K562 (cell line): ENCODE measurements at regions not wholly inside any gene's neighbourhood (a gene's known extent, or its start where the extent isn't known, plus 50 kb on each side); places are given as distances from the start of the nearest gene placed in this dataset.

Experiments used
- ATAC-seq: fragments of 200-7000 bp; cut with Tn5 transposase; 3 replicates; pipeline ENCODE4 v1.9.1; 2020; ENCODE audit warnings: moderate library complexity
- BruUV-seq: library from RNA; stranded (reverse); fragments of 400-500 nt; replicated peaks from 2 replicates; lab custom pipeline; 2021; lab: Mats Ljungman, UMichigan
- CTCF ChIA-PET: fragments of 300-600 bp; formaldehyde crosslinking; extraction: SDS; loops from one replicate; lab custom pipeline; 2021; ENCODE audit warnings: low intra/inter-chr PET ratio; lab: Yijun Ruan, JAX
- POLR2A ChIA-PET: fragments of 300-600, 350-650 bp; sonication (Branson Sonifier 250); formaldehyde crosslinking; extraction: SDS; loops from one replicate; lab custom pipeline; 2021; ENCODE audit warnings: antibody characterized with exemption, inconsistent platforms; lab: Yijun Ruan, JAX
- DNase-seq, 4 experiments: peaks; one replicate each; pipeline versions ENCODE4 v3.0.0 to v3.0.0-alpha.2; 2011 to 2018; ENCODE audit warnings: low spot score in 3 of 4, mixed read lengths in 3 of 4; ENCODE audit errors: extremely low read depth in 1 of 4
- FAIRE-seq: peaks from 2 replicates; lab custom pipeline; 2011; peaks lifted over from hg19 to GRCh38; lab: Jason Lieb, UNC
- H2AFZ ChIP-seq: 2 replicates; pipeline ENCODE4 v1.6.0; 2011; ENCODE audit warnings: low read depth, low read length, control low read depth, inconsistent platforms
- H3K27ac ChIP-seq: fragments of 200-600 bp; 3 replicates; pipeline ENCODE4 v1.8.0; 2011; ENCODE audit warnings: low read depth, mild to moderate bottlenecking, control low read depth, inconsistent platforms, low read length, moderate library complexity, mixed read lengths; ENCODE audit errors: extremely low read depth
- H3K27me3 ChIP-seq, 2 experiments: fragments of 300-600 bp in 1 of 2; 2 replicates in 1 of 2; 3 replicates in 1 of 2; pipeline versions ENCODE4 v1.6.0 to v1.8.0; 2011; ENCODE audit warnings: inconsistent platforms in 2 of 2, low read length in 2 of 2, mild to moderate bottlenecking in 1 of 2, mixed read lengths in 1 of 2, moderate library complexity in 1 of 2; ENCODE audit not compliant: control insufficient read depth in 2 of 2, insufficient read depth in 2 of 2
- H3K36me3 ChIP-seq: fragments of 300-600 bp; 3 replicates; pipeline ENCODE4 v1.8.0; 2011; ENCODE audit warnings: mild to moderate bottlenecking, low read length, inconsistent platforms; ENCODE audit not compliant: control insufficient read depth, insufficient read depth
- H3K4me1 ChIP-seq, 2 experiments: fragments of 200-600 bp in 1 of 2; replicated peaks in 1 of 2; 2 replicates in 1 of 2; 3 replicates in 1 of 2; pipeline versions ENCODE4 v1.5.1 to v1.8.0; 2011; ENCODE audit warnings: inconsistent platforms in 2 of 2, low read length in 2 of 2, mild to moderate bottlenecking in 1 of 2, mixed read lengths in 1 of 2, moderate library complexity in 1 of 2; ENCODE audit not compliant: control insufficient read depth in 2 of 2, insufficient read depth in 2 of 2
- H3K4me2 ChIP-seq: 2 replicates; pipeline ENCODE4 v1.6.1; 2011; ENCODE audit warnings: low read length, control low read depth, inconsistent platforms, mixed read lengths; ENCODE audit not compliant: insufficient read depth
- H3K4me3 ChIP-seq: fragments of 200-600 bp; sonication (generic), shearing (Covaris generic); 2 replicates; pipeline ENCODE4 v1.5.1; 2016; ENCODE audit warnings: control low read depth, inconsistent platforms
- H3K79me2 ChIP-seq: fragments of 200-600 bp; 3 replicates; pipeline ENCODE4 v1.8.0; 2011; ENCODE audit warnings: low read length, inconsistent platforms; ENCODE audit not compliant: control insufficient read depth, insufficient read depth
- H3K9ac ChIP-seq, 2 experiments: 2 replicates each; pipeline versions ENCODE4 v1.6.0 to v1.6.1; 2011; ENCODE audit warnings: low read depth in 2 of 2, low read length in 2 of 2, control low read depth in 1 of 2, inconsistent platforms in 1 of 2, mild to moderate bottlenecking in 1 of 2, mixed read lengths in 1 of 2; ENCODE audit not compliant: insufficient read depth in 1 of 2
- H3K9me1 ChIP-seq: one replicate; pipeline ENCODE4 v1.6.0; 2011; ENCODE audit warnings: inconsistent platforms, mild to moderate bottlenecking, low read length, moderate library complexity; ENCODE audit not compliant: control insufficient read depth, insufficient read depth
- H3K9me3 ChIP-seq: replicated peaks from 2 replicates; pipeline ENCODE4 v1.5.1; 2011; ENCODE audit warnings: low read depth, low read length, inconsistent platforms; ENCODE audit not compliant: control insufficient read depth, insufficient read depth
- H4K20me1 ChIP-seq: replicated peaks from 2 replicates; pipeline ENCODE4 v1.6.1; 2011; ENCODE audit warnings: low read length, inconsistent platforms, mixed read lengths; ENCODE audit not compliant: control insufficient read depth, insufficient read depth
- BACH1 ChIP-seq: fragments of 200-800 bp; sonication (Bioruptor generic); IDR thresholded peaks from 2 replicates; pipeline ENCODE4 v1.6.1; 2016; ENCODE audit warnings: missing genetic modification characterization, missing compliant biosample characterization
- GATAD2A ChIP-seq: fragments of 450-650 bp; IDR thresholded peaks from 2 replicates; pipeline ENCODE4 v1.6.1; 2017
- GTF2A2 ChIP-seq: IDR thresholded peaks from 2 replicates; pipeline ENCODE4 v1.6.1; 2016; ENCODE audit warnings: mild to moderate bottlenecking, missing genetic modification characterization, missing compliant biosample characterization
- HDAC2 ChIP-seq: fragments of 450-650 bp; IDR thresholded peaks from 2 replicates; pipeline ENCODE4 v1.6.1; 2016; ENCODE audit warnings: mild to moderate bottlenecking
- KLF16 ChIP-seq: IDR thresholded peaks from 2 replicates; pipeline ENCODE4 v1.6.1; 2016; ENCODE audit warnings: antibody characterized with exemption
- PRPF4 ChIP-seq: fragments of 200-400 bp; formaldehyde crosslinking; IDR thresholded peaks from one replicate; pipeline ENCODE4 v1.6.1; 2017; ENCODE audit warnings: low read length, low read depth, mild to moderate bottlenecking; ENCODE audit not compliant: insufficient read depth, poor library complexity, severe bottlenecking
- TCF3 ChIP-seq: sonication (generic); formaldehyde crosslinking; IDR thresholded peaks from 2 replicates; pipeline ENCODE4 v1.4.0; 2020; ENCODE audit warnings: mild to moderate bottlenecking, missing genetic modification reagents
- XRCC3 ChIP-seq: fragments of 450-650 bp; IDR thresholded peaks from 2 replicates; pipeline ENCODE4 v1.6.1; 2017; ENCODE audit warnings: mild to moderate bottlenecking, moderate library complexity
- ZNF133 ChIP-seq: fragments of 250-450 bp; sonication (Bioruptor Pico); IDR thresholded peaks from 2 replicates; pipeline ENCODE4 v1.4.0; 2020; ENCODE audit warnings: mild to moderate bottlenecking
- ZNF324 ChIP-seq: fragments of 250-450 bp; sonication (Bioruptor Pico); IDR thresholded peaks from 2 replicates; pipeline ENCODE4 v1.4.0; 2020; ENCODE audit warnings: mild to moderate bottlenecking
- WGBS: fragments of 100-300 bp; shearing (Covaris generic); methylation state at CpG from one replicate; pipeline ENCODE4 v1.1.6; 2016; ENCODE audit warnings: low coverage, mixed read lengths; ENCODE audit not compliant: insufficient coverage; ENCODE audit errors: missing lambda C conversion rate; 5-methylcytosine and 5-hydroxymethylcytosine counted together
- in situ Hi-C: fragments of 300-500 bp; cut with MboI; formaldehyde crosslinking; loops from 4 replicates; pipeline ENCODE4 v1.15.0; 2018; ENCODE audit warnings: inconsistent platforms, mixed read lengths
- intact Hi-C: fragments of 100-400 bp; cut with micrococcal nuclease; formaldehyde crosslinking; loops from 2 replicates; pipeline ENCODE4 v1.14.2; 2022
- TF ChIP-seq, protein P1 (sequence below), 2 experiments: IDR thresholded peaks; 2 replicates each; pipeline ENCODE4 v1.6.1; 2011; ENCODE audit warnings: borderline replicate concordance in 1 of 2, control low read depth in 1 of 2, low read depth in 1 of 2, low read length in 1 of 2, mild to moderate bottlenecking in 1 of 2, mixed read lengths in 1 of 2, moderate library complexity in 1 of 2; ENCODE audit not compliant: insufficient read depth in 1 of 2, insufficient read length in 1 of 2, poor library complexity in 1 of 2, severe bottlenecking in 1 of 2; ENCODE audit errors: extremely low read depth in 1 of 2
- TF ChIP-seq, protein P2 (sequence below): fragments of 450-650 bp; formaldehyde crosslinking; conservative IDR thresholded peaks from 2 replicates; pipeline ENCODE4 v1.4.0; 2022; ENCODE audit warnings: mild to moderate bottlenecking, missing genetic modification characterization
- TF ChIP-seq, protein P3 (sequence below): fragments of 450-650 bp; formaldehyde crosslinking; IDR thresholded peaks from 2 replicates; pipeline ENCODE4 v1.4.0; 2020; ENCODE audit warnings: mild to moderate bottlenecking, moderate library complexity
- TF ChIP-seq, protein P4 (sequence below), 2 experiments: fragments of 450-650 bp; conservative IDR thresholded peaks; 2 replicates each; pipeline ENCODE4 v1.6.1; 2017; ENCODE audit warnings: mild to moderate bottlenecking in 2 of 2, moderate library complexity in 2 of 2
- TF ChIP-seq, protein P5 (sequence below): fragments of 450-650 bp; IDR thresholded peaks from 2 replicates; pipeline ENCODE4 v1.6.1; 2017; ENCODE audit warnings: antibody characterized with exemption

DNA sequence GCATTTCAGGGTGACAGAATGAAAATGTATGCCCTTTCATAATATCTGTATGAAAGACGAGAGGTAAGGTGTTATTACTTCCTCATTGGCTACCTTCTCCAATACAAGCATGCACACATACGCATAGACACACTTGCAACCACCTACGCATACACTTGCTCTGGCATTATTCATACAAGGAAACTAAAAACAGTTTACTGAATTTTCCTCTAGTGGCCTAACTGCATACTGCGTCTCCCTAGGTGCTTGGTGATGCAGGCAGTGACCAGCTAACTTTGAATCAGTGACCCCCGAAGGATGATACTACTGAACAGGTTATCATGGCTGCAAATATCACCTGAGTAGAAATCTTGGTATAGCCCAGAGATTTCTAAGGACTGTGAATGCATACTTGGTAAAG lies 593.1 kb downstream of the PKHD1 start (continued):
- TF ChIP-seq, protein P1, sequence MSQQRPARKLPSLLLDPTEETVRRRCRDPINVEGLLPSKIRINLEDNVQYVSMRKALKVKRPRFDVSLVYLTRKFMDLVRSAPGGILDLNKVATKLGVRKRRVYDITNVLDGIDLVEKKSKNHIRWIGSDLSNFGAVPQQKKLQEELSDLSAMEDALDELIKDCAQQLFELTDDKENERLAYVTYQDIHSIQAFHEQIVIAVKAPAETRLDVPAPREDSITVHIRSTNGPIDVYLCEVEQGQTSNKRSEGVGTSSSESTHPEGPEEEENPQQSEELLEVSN (IDR thresholded peaks at IDR 0.05; ENCODE audit: borderline replicate concordance in 1 of 2, extremely low read depth in 1 of 2, insufficient read depth in 1 of 2, insufficient read length in 1 of 2, low read depth in 1 of 2, low read length in 1 of 2, poor library complexity in 1 of 2, severe bottlenecking in 1 of 2), result no peak
- TF ChIP-seq ZNF133, result no peak
- TF ChIP-seq ZNF324 (CRISPR knock-in tag), result no peak
- TF ChIP-seq, protein P2, sequence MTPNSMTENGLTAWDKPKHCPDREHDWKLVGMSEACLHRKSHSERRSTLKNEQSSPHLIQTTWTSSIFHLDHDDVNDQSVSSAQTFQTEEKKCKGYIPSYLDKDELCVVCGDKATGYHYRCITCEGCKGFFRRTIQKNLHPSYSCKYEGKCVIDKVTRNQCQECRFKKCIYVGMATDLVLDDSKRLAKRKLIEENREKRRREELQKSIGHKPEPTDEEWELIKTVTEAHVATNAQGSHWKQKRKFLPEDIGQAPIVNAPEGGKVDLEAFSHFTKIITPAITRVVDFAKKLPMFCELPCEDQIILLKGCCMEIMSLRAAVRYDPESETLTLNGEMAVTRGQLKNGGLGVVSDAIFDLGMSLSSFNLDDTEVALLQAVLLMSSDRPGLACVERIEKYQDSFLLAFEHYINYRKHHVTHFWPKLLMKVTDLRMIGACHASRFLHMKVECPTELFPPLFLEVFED (CRISPR knock-in tag), result no peak
- TF ChIP-seq XRCC3, result no peak
- TF ChIP-seq PRPF4, result no peak
- TF ChIP-seq KLF16, result no peak
- TF ChIP-seq, all 486 proteins: peak for 0

DNA sequence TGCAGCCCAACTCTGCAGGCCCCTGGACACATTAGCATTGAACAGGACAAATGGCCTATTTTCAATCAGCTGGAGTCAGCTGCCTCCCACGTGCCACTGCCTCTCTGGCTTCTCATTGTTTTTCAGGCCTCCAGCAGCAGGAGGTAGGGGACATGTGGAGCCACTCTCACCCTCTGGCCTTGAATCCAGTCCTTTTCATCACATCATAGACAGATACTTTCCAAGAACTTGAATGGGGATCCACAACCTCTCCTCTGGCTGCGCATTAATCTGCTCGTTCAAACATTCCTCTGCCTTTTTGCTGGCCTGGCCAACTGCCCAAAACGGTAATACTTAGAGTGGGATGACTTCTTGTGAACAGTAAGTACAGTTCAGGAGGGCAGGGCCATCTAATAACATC lies 592.3 kb downstream of the PKHD1 start:
- no peak overlapping the region for H3K4me2 ChIP-seq
- TF ChIP-seq, protein P3, sequence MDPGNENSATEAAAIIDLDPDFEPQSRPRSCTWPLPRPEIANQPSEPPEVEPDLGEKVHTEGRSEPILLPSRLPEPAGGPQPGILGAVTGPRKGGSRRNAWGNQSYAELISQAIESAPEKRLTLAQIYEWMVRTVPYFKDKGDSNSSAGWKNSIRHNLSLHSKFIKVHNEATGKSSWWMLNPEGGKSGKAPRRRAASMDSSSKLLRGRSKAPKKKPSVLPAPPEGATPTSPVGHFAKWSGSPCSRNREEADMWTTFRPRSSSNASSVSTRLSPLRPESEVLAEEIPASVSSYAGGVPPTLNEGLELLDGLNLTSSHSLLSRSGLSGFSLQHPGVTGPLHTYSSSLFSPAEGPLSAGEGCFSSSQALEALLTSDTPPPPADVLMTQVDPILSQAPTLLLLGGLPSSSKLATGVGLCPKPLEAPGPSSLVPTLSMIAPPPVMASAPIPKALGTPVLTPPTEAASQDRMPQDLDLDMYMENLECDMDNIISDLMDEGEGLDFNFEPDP (CRISPR knock-in tag), result no peak
- TF ChIP-seq TCF3 (CRISPR knock-in tag) (no peak), GATAD2A (no peak), HDAC2 (no peak), GTF2A2 (tag) (no peak), BACH1 (tag) (no peak)
- TF ChIP-seq, protein P4, sequence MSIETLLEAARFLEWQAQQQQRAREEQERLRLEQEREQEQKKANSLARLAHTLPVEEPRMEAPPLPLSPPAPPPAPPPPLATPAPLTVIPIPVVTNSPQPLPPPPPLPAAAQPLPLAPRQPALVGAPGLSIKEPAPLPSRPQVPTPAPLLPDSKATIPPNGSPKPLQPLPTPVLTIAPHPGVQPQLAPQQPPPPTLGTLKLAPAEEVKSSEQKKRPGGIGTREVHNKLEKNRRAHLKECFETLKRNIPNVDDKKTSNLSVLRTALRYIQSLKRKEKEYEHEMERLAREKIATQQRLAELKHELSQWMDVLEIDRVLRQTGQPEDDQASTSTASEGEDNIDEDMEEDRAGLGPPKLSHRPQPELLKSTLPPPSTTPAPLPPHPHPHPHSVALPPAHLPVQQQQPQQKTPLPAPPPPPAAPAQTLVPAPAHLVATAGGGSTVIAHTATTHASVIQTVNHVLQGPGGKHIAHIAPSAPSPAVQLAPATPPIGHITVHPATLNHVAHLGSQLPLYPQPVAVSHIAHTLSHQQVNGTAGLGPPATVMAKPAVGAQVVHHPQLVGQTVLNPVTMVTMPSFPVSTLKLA (conservative IDR thresholded peaks at IDR 0.05), result no peak
- TF ChIP-seq, protein P5, sequence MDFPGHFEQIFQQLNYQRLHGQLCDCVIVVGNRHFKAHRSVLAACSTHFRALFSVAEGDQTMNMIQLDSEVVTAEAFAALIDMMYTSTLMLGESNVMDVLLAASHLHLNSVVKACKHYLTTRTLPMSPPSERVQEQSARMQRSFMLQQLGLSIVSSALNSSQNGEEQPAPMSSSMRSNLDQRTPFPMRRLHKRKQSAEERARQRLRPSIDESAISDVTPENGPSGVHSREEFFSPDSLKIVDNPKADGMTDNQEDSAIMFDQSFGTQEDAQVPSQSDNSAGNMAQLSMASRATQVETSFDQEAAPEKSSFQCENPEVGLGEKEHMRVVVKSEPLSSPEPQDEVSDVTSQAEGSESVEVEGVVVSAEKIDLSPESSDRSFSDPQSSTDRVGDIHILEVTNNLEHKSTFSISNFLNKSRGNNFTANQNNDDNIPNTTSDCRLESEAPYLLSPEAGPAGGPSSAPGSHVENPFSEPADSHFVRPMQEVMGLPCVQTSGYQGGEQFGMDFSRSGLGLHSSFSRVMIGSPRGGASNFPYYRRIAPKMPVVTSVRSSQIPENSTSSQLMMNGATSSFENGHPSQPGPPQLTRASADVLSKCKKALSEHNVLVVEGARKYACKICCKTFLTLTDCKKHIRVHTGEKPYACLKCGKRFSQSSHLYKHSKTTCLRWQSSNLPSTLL, result no peak

More for the DNA sequence above, 592.3 kb downstream of the PKHD1 start:
- Histone ChIP-seq H3K27me3 (no peaks in the 10 kb centered on the region), H3K9me1 (no peaks in the 10 kb centered on the region), H3K79me2 (no peaks in the 10 kb centered on the region), H3K4me3 (no peak overlapping the region), H2AFZ (no peak overlapping the region), H3K4me1 (no peaks in the 10 kb centered on the region), H3K27ac (no peak overlapping the region), H3K9ac (no peak overlapping the region), H3K9me3 (no peaks in the 10 kb centered on the region), H4K20me1 (no peaks in the 10 kb centered on the region), H3K36me3 (no peaks in the 10 kb centered on the region)
- WGBS, result 0% methylated on average over 4 of the region's 4 CpGs
- ChIA-PET CTCF (no interaction called here), POLR2A (interaction anchor here (0.6 kb wide), 1 partner anchor 397 kb away, joined by 3 read pairs; no protein-coding TSS in a partner anchor)
- no peak for DNase-seq
- intact Hi-C loops (no loop called here), in situ Hi-C loops (no loop called here)
- no TSS peak for BruUV-seq
- FAIRE-seq, result no peak
- no peak for ATAC-seq
